HepG2 (cell line): ENCODE measurements at regions not wholly inside any gene's neighbourhood (a gene's known extent, or its start where the extent isn't known, plus 50 kb on each side); places are given as distances from the start of the nearest gene placed in this dataset.
A peak's percentile ranks its signal among the peaks of the same experiment; 100 is the strongest.

Experiments
- ARNTL ChIP-seq: sonication (generic); formaldehyde crosslinking; IDR thresholded peaks from 2 replicates; pipeline ENCODE4 v1.4.0; 2020; ENCODE audit warnings: mild to moderate bottlenecking, missing genetic modification reagents
- BCL6 ChIP-seq: IDR thresholded peaks from 2 replicates; pipeline ENCODE4 v1.6.1; 2016; ENCODE audit warnings: missing genetic modification reagents, missing compliant biosample characterization
- EHMT2 ChIP-seq: fragments of 200-600 bp; sonication (generic); IDR thresholded peaks from 2 replicates; pipeline ENCODE4 v1.7.0; 2017; ENCODE audit warnings: antibody characterized with exemption, low read depth, low read length, borderline replicate concordance
- FOXM1 ChIP-seq: sonication (generic); formaldehyde crosslinking; IDR thresholded peaks from 2 replicates; pipeline ENCODE4 v1.5.0; 2020; ENCODE audit warnings: missing genetic modification reagents
- GFI1 ChIP-seq: sonication (generic); formaldehyde crosslinking; IDR thresholded peaks from 2 replicates; pipeline ENCODE4 v1.5.0; 2020; ENCODE audit warnings: missing genetic modification reagents, mild to moderate bottlenecking, borderline replicate concordance
- GMEB2 ChIP-seq: IDR thresholded peaks from 2 replicates; pipeline ENCODE4 v1.6.1; 2016; ENCODE audit warnings: missing biosample characterization, missing genetic modification reagents, low read depth
- HMGXB4 ChIP-seq, 2 experiments: sonication (generic) in 1 of 2; formaldehyde crosslinking in 1 of 2; IDR thresholded peaks; 2 replicates each; pipeline versions ENCODE4 v1.4.0 to v1.6.1; 2018 to 2020; ENCODE audit warnings: missing genetic modification reagents in 2 of 2, borderline replicate concordance in 1 of 2, low read depth in 1 of 2, mild to moderate bottlenecking in 1 of 2, missing biosample characterization in 1 of 2
- HOXD1 ChIP-seq: sonication (generic); formaldehyde crosslinking; IDR thresholded peaks from 2 replicates; pipeline ENCODE4 v1.5.0; 2020; ENCODE audit warnings: missing genetic modification reagents
- KDM4B ChIP-seq: sonication (generic); formaldehyde crosslinking; IDR thresholded peaks from 2 replicates; pipeline ENCODE4 v1.4.0; 2020; ENCODE audit warnings: missing genetic modification reagents
- MTF1 ChIP-seq: sonication (generic); formaldehyde crosslinking; IDR thresholded peaks from 2 replicates; pipeline ENCODE4 v1.5.0; 2020; ENCODE audit warnings: missing genetic modification reagents
- PATZ1 ChIP-seq: sonication (generic); formaldehyde crosslinking; IDR thresholded peaks from 2 replicates; pipeline ENCODE4 v1.4.0; 2020; ENCODE audit warnings: missing genetic modification reagents
- PBX3 ChIP-seq: sonication (generic); formaldehyde crosslinking; IDR thresholded peaks from 2 replicates; pipeline ENCODE4 v1.8.1; 2023; ENCODE audit warnings: missing genetic modification reagents, inconsistent platforms, borderline replicate concordance
- TEAD2 ChIP-seq: sonication (generic); formaldehyde crosslinking; IDR thresholded peaks from 2 replicates; pipeline ENCODE4 v1.9.0; 2021; ENCODE audit warnings: missing genetic modification reagents
- ZBTB7A ChIP-seq: sonication (generic); formaldehyde crosslinking; IDR thresholded peaks from 2 replicates; pipeline ENCODE4 v1.8.0; 2022; ENCODE audit warnings: mild to moderate bottlenecking, missing genetic modification reagents
- ZFP36L2 ChIP-seq: sonication (generic); formaldehyde crosslinking; IDR thresholded peaks from 2 replicates; pipeline ENCODE4 v1.4.0; 2020; ENCODE audit warnings: missing genetic modification reagents
- ZFY ChIP-seq: sonication (generic); formaldehyde crosslinking; IDR thresholded peaks from 2 replicates; pipeline ENCODE4 v1.4.0; 2020; ENCODE audit warnings: missing genetic modification reagents
- ZGPAT ChIP-seq: IDR thresholded peaks from 2 replicates; pipeline ENCODE4 v1.6.1; 2016; ENCODE audit warnings: mild to moderate bottlenecking
- ZNF138 ChIP-seq: sonication (generic); formaldehyde crosslinking; IDR thresholded peaks from 2 replicates; pipeline ENCODE4 v1.5.0; 2020; ENCODE audit warnings: mild to moderate bottlenecking, low read depth, missing genetic modification reagents
- ZNF552 ChIP-seq: sonication (generic); formaldehyde crosslinking; IDR thresholded peaks from 2 replicates; pipeline ENCODE4 v1.9.0; 2022; ENCODE audit warnings: missing genetic modification reagents, mild to moderate bottlenecking, borderline replicate concordance
- ZNF570 ChIP-seq: sonication (generic); formaldehyde crosslinking; IDR thresholded peaks from 2 replicates; pipeline ENCODE4 v1.4.0; 2020; ENCODE audit warnings: mild to moderate bottlenecking, missing genetic modification reagents, borderline replicate concordance
- ZNF615 ChIP-seq: sonication (generic); formaldehyde crosslinking; IDR thresholded peaks from 2 replicates; pipeline ENCODE4 v1.5.0; 2020; ENCODE audit warnings: mild to moderate bottlenecking, missing genetic modification reagents, borderline replicate concordance

DNA sequence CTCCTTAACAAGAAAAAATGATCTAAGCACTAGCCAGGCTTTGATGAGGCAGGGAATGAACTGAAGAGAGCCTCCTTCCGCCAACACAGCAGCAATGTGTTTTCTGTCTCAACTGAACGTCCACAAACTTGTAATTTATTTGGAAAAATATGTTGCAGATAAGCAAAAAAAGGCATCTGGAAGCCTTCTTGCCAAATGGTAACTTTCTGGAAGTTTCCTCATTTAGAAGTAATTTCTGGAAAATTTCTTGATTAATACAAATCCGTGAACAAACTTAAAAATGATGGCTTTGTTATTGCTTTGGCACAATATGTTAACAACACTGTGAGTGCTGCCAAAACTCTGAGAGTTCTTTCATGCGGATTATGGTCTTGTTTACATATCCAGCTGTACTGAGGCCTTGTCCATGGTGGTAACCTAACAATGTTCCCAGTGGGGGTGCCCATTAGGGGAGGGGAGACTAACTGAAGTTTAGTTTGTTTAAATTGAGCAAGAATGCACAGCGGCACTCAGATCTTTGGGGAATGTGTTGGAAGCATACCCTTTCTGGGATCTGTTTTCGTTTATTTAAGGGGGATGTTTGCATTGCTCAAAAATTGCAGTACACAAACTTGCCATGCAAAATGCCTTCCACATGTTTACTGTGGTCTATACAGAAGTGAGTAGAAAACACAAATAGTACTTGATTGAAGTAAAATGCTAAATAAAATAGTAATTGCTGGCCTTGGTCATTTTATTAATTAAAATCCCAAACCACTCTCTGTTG lies 334.7 kb downstream of the NR2F1-AS1 start (continued):
- TF ChIP-seq ZGPAT (CRISPR knock-in tag) (peak; percentile 98), ZNF138 (CRISPR knock-in tag) (no peak), MTF1 (no peak), ZBTB7A (CRISPR knock-in tag) (peak; percentile 37; the same call in 1 of the 2 replicates), EHMT2 (peak; percentile 96; the same call in 1 of the 2 replicates), ZNF570 (CRISPR knock-in tag) (0 out of 2 replicates have a peak, but pooled peaks have one; percentile 41), FOXM1 (CRISPR knock-in tag) (no peak), HMGXB4 (CRISPR knock-in tag; IDR thresholded peaks at IDR 0.05; ENCODE audit: borderline replicate concordance in 1 of 2, low read depth in 1 of 2) (peak; percentile 50 to 57; a peak in 2 of 4 replicates), ARNTL (peak; percentile 83), HOXD1 (CRISPR knock-in tag) (peak; percentile 93), PATZ1 (CRISPR knock-in tag) (peak; percentile 100), PBX3 (CRISPR knock-in tag) (no peak), KDM4B (CRISPR knock-in tag) (peak; percentile 95), ZFY (CRISPR knock-in tag) (peak; percentile 70), BCL6 (CRISPR knock-in tag) (peak; percentile 91), ZFP36L2 (CRISPR knock-in tag) (no peak), GMEB2 (no peak), GFI1 (CRISPR knock-in tag) (peak; percentile 80), TEAD2 (CRISPR knock-in tag) (no peak), ZNF615 (CRISPR knock-in tag) (no peak), ZNF552 (CRISPR knock-in tag) (peak; percentile 70; the same call in 1 of the 2 replicates)
